Stimulated activated CD4-positive, alpha-beta T cell treated with anti-CD3 and anti-CD28 coated beads, TNF-alpha, amount 100 ng/mL, for 1 hour (primary cell): ENCODE measurements at regions not wholly inside any gene's neighbourhood (a gene's known extent, or its start where the extent isn't known, plus 50 kb on each side); places are given as distances from the start of the nearest gene placed in this dataset.

ENCODE experiments used
- DNase-seq, 3 donors: peaks; one replicate each; pipeline ENCODE4 v3.0.0-alpha.2; 2020; ENCODE audit warnings: low read depth in 3 of 3, low spot score in 1 of 3

DNA sequence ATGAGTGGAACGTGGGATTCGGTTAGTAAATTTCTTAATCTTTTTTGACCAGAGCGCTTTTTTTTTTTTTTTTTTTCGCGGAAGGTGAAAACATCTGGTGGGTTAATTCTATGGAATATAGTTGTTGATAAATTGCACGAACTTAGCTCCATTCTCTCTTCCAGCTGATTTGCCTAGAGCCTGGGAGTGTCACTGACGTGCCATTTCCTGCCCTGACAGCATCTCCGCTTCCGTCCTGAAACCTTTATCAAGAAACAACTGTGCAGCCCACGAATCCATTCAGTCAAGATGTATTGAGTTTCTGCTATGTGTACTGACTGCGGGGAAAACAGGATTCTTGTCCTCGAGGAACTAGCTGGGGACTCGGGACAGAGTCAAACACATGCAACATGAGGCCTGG is 59.5 kb upstream of the TGM3 start:
- no peak for DNase-seq

DNA sequence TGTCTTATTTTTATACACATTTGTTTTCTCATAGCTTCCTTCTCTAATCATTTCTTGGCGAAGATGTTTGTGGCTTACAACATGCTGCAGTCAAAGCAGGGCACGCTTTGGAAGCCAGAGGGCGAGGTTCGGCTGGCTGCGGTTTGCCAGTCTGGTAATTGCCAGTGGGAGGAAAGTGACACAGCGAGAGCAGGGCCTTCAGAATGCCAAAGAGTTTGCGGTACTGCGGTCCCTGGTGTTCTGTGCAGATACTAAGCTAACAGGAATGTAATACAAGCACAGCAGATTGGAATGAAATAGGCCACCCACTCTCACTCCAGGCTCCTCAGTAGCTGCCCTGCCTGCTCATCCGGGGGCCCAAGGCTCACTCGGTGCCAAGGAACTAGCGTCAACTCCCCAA is 58.7 kb upstream of the TGM3 start:
- DNase-seq = no peak

DNA sequence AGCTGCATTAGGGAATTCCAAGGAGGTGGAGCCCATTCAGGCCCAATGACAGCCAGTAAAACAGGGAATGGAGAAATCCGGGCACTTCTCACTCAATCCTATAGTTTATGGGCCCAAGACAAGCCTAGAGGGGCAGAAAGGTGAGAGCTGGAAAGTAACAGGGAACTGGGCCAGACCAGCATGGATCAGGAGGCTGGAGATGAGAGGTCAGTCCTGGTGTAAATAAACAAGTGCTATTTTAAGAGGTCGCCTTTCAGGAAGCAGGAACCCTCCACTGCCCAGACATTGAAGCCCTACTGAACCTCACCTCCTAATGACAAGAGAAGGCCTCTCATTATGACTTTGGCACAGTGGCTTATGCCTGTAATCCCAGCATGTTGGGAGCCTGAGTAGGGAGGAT is 57.2 kb upstream of the TGM3 start:
- no peak for DNase-seq

DNA sequence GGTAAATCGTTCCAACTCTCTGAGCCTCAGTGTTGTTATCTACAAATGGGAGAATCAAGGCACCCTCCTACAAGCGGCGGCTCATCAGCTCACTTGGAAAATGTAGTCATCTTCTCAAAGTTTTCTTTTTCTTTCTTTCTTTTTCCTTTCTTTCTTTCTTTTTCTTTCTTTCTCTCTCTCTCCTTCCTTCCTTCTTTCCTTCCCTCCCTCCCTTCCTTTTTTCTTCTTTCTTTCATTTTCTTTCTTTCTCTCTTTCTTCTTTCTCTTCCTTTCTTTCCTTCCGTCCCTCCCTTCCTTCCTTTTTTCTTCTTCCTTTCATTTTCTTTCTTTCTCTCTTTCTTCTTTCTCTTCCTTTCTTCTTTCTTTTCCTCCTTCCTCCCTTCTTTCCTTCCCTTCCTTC is 55.0 kb upstream of the TGM3 start:
- no peak for DNase-seq

GRCh38 chr20:2242678-2243077 is 53.1 kb upstream of the TGM3 start:
- DNase-seq = no peak

- no peak for DNase-seq
Observed at GRCh38 chr20:2244523-2244922, 51.3 kb upstream of the TGM3 start.

GRCh38 chr20:2244993-2245392 is 50.8 kb upstream of the TGM3 start:
- no peak for DNase-seq

- no peak for DNase-seq
Observed at GRCh38 chr20:2245637-2246036, 50.2 kb upstream of the TGM3 start.
